B cell (primary cell): ENCODE measurements at regions not wholly inside any gene's neighbourhood (a gene's known extent, or its start where the extent isn't known, plus 50 kb on each side); places are given as distances from the start of the nearest gene placed in this dataset.

Source experiments
- ATAC-seq: fragments of 200-7000 bp; cut with Tn5 transposase; one replicate; pipeline ENCODE4 v1.10.0; 2021; ENCODE audit warnings: low read depth, mild to moderate bottlenecking, moderate number of reproducible peaks, moderate library complexity
- CTCF ChIA-PET: fragments of 350-600 bp; sonication (Branson Sonifier 250); formaldehyde crosslinking; loops from one replicate; lab custom pipeline; 2021; ENCODE audit warnings: antibody characterized with exemption, inconsistent platforms; lab: Charles Lee
- POLR2A ChIA-PET: fragments of 350-600 bp; sonication (Branson Sonifier 250); formaldehyde crosslinking; loops from one replicate; lab custom pipeline; 2021; ENCODE audit warnings: antibody characterized with exemption; lab: Charles Lee
- DNase-seq: peaks from one replicate; pipeline ENCODE4 v3.0.0; 2013
- H2AFZ ChIP-seq: 2 replicates; pipeline ENCODE4 v1.6.1; 2012; ENCODE audit warnings: mild to moderate bottlenecking, low read depth, low read length; ENCODE audit not compliant: insufficient read depth, poor library complexity, severe bottlenecking
- H3K27ac ChIP-seq, 2 donors: 1 replicate in 1 of 2; 2 replicates in 1 of 2; pipeline ENCODE4 v1.5.1; 2012 to 2013; ENCODE audit warnings: low read length in 2 of 2, mild to moderate bottlenecking in 2 of 2, moderate library complexity in 1 of 2
- H3K27me3 ChIP-seq, 4 experiments: fragments of 200-600 bp in 1 of 4; sonication (generic) in 1 of 4; replicated peaks in 1 of 4; 1 replicate in 2 of 4; 2 replicates in 2 of 4; pipeline versions ENCODE4 v1.6.1 to v1.7.0; 2013 to 2016; ENCODE audit warnings: low read length in 3 of 4, mild to moderate bottlenecking in 2 of 4, mixed read lengths in 1 of 4, moderate library complexity in 1 of 4; ENCODE audit not compliant: insufficient read depth in 4 of 4, control insufficient read depth in 3 of 4; ENCODE audit errors: control extremely low read depth in 1 of 4
- H3K36me3 ChIP-seq, 2 experiments: replicated peaks in 1 of 2; 1 replicate in 1 of 2; 2 replicates in 1 of 2; pipeline versions ENCODE4 v1.6.1 to v1.7.1; 2013; ENCODE audit warnings: low read length in 1 of 2; ENCODE audit not compliant: insufficient read depth in 2 of 2, control insufficient read depth in 1 of 2; ENCODE audit errors: control extremely low read depth in 1 of 2, extremely low read depth in 1 of 2
- H3K4me1 ChIP-seq, 2 donors: fragments of 200-600 bp in 1 of 2; sonication (generic) in 1 of 2; 1 replicate in 1 of 2; 2 replicates in 1 of 2; pipeline versions ENCODE4 v1.5.1 to v1.6.1; 2013 to 2017; ENCODE audit warnings: low read length in 2 of 2; ENCODE audit not compliant: control insufficient read depth in 2 of 2, insufficient read depth in 2 of 2
- H3K4me2 ChIP-seq: replicated peaks from 2 replicates; pipeline ENCODE3; 2012; ENCODE audit warnings: mild to moderate bottlenecking, low read depth, low read length; ENCODE audit not compliant: poor library complexity, severe bottlenecking
- H3K4me3 ChIP-seq, 5 experiments: fragments of 200-600 bp in 1 of 5; sonication (generic) in 1 of 5; 1 replicate in 3 of 5; 2 replicates in 2 of 5; pipeline versions ENCODE4 v1.5.1 to v1.7.0; 2011 to 2016; ENCODE audit warnings: low read length in 4 of 5, mild to moderate bottlenecking in 4 of 5, low read depth in 2 of 5, control low read depth in 1 of 5, moderate library complexity in 1 of 5; ENCODE audit not compliant: insufficient read depth in 1 of 5; ENCODE audit errors: control extremely low read depth in 1 of 5, extremely low read depth in 1 of 5
- H3K79me2 ChIP-seq: fragments of 200-600 bp; sonication (generic); one replicate; pipeline ENCODE4 v1.6.0; 2016; ENCODE audit warnings: low read length; ENCODE audit not compliant: control insufficient read depth, insufficient read depth
- H3K9ac ChIP-seq: fragments of 200-600 bp; sonication (generic); 2 replicates; pipeline ENCODE4 v1.6.1; 2017; ENCODE audit warnings: mild to moderate bottlenecking, low read length, moderate library complexity
- H3K9me3 ChIP-seq, 3 donors: one replicate each; pipeline versions ENCODE4 v1.6.1 to v1.7.1; 2013; ENCODE audit warnings: low read length in 2 of 3; ENCODE audit not compliant: control insufficient read depth in 2 of 3, insufficient read depth in 1 of 3; ENCODE audit errors: control extremely low read depth in 1 of 3
- H4K20me1 ChIP-seq: 2 replicates; pipeline ENCODE4 v1.6.0; 2012; ENCODE audit warnings: mild to moderate bottlenecking, low read length; ENCODE audit not compliant: insufficient read depth, control insufficient read depth, poor library complexity, severe bottlenecking
- H3K27ac Mint-ChIP-seq: one replicate; pipeline ENCODE4 v1.8.0; 2021; ENCODE audit warnings: mixed read lengths
- H3K27me3 Mint-ChIP-seq: one replicate; pipeline ENCODE4 v1.8.0; 2021; ENCODE audit warnings: mixed read lengths
- H3K4me1 Mint-ChIP-seq: one replicate; pipeline ENCODE4 v1.8.0; 2021; ENCODE audit warnings: mixed read lengths
- H3K4me3 Mint-ChIP-seq: one replicate; pipeline ENCODE4 v1.8.0; 2021; ENCODE audit warnings: mixed read lengths
- H3K9me3 Mint-ChIP-seq: one replicate; pipeline ENCODE4 v1.8.0; 2022; ENCODE audit warnings: mixed read lengths; ENCODE audit not compliant: insufficient read depth
- CTCF ChIP-seq: fragments of 200-600 bp; IDR thresholded peaks from one replicate; pipeline ENCODE4 v1.8.0; 2022; ENCODE audit warnings: antibody characterized with exemption, mild to moderate bottlenecking
- EZH2 ChIP-seq: IDR thresholded peaks from 2 replicates; pipeline ENCODE4 v1.6.1; 2012; ENCODE audit warnings: borderline replicate concordance, low read depth, mild to moderate bottlenecking, moderate library complexity, low read length; ENCODE audit not compliant: insufficient read depth, poor library complexity, severe bottlenecking
- WGBS: methylation state at CpG from one replicate; pipeline ENCODE4 v1.1.5; 2013; ENCODE audit warnings: missing lambda C conversion rate; ENCODE audit not compliant: insufficient coverage; 5-methylcytosine and 5-hydroxymethylcytosine counted together
- intact Hi-C: fragments of 100-400 bp; cut with micrococcal nuclease; formaldehyde crosslinking; loops from one replicate; pipeline ENCODE4 v1.10.0; 2022

GRCh38 chr13:90008707-90009149, 1338.8 kb upstream of the MIR17HG start:
- 80% methylated on average over 5 of the region's 7 CpGs for WGBS
- DNase-seq (no peak), ATAC-seq (no peak)
- no peaks in the 10 kb centered on the region for H4K20me1 ChIP-seq
- H3K27me3 ChIP-seq = no peaks in the 10 kb centered on the region
- no peak overlapping the region for H3K4me2 ChIP-seq
- Mint-ChIP-seq H3K27me3 (no peaks in the 10 kb centered on the region), H3K27ac (no peak overlapping the region), H3K4me1 (no peaks in the 10 kb centered on the region), H3K9me3 (no peaks in the 10 kb centered on the region), H3K4me3 (no peak overlapping the region)
- H3K9ac ChIP-seq = no peak overlapping the region
- TF ChIP-seq EZH2 (no peak), CTCF (no peak)
- H3K4me1 ChIP-seq = no peaks in the 10 kb centered on the region
- intact Hi-C loops = no loop called here
- H3K9me3 ChIP-seq = no peaks in the 10 kb centered on the region
- CTCF ChIA-PET = no interaction called here
- POLR2A ChIA-PET = no interaction called here
- H3K27ac ChIP-seq = no peak overlapping the region
- H3K36me3 ChIP-seq = no peaks in the 10 kb centered on the region
- no peaks in the 10 kb centered on the region for H3K79me2 ChIP-seq
- H3K4me3 ChIP-seq = no peak overlapping the region
- H2AFZ ChIP-seq = no peak overlapping the region

GRCh38 chr13:90014038-90014437, 1333.4 kb upstream of the MIR17HG start:
- no peaks in the 10 kb centered on the region for H3K36me3 ChIP-seq
- no peaks in the 10 kb centered on the region for H3K27me3 ChIP-seq
- ChIA-PET CTCF (no interaction called here), POLR2A (no interaction called here)
- DNase-seq = no peak
- H3K4me1 Mint-ChIP-seq = no peaks in the 10 kb centered on the region
- no peak overlapping the region for H3K4me2 ChIP-seq
- no peaks in the 10 kb centered on the region for H3K9me3 ChIP-seq
- WGBS = no CpG with 5 or more reads among the region's 1 CpG
- no peak overlapping the region for H3K4me3 ChIP-seq
- H3K9me3 Mint-ChIP-seq = no peaks in the 10 kb centered on the region
- H3K27ac Mint-ChIP-seq = no peak overlapping the region
- H3K27ac ChIP-seq = no peak overlapping the region
- ATAC-seq = no peak
- intact Hi-C loops = no loop called here
- TF ChIP-seq EZH2 (no peak), CTCF (no peak)
- no peaks in the 10 kb centered on the region for H3K79me2 ChIP-seq
- no peaks in the 10 kb centered on the region for H3K4me1 ChIP-seq
- H3K9ac ChIP-seq = no peak overlapping the region
- no peaks in the 10 kb centered on the region for H3K27me3 Mint-ChIP-seq
- H2AFZ ChIP-seq = no peak overlapping the region
- no peaks in the 10 kb centered on the region for H4K20me1 ChIP-seq
- no peak overlapping the region for H3K4me3 Mint-ChIP-seq
